GM12891 (cell line): ENCODE measurements at regions not wholly inside any gene's neighbourhood (a gene's known extent, or its start where the extent isn't known, plus 50 kb on each side); places are given as distances from the start of the nearest gene placed in this dataset.

Experiments used
- POLR2A ChIP-seq: IDR thresholded peaks from 2 replicates; pipeline ENCODE4 v1.6.1; 2011; ENCODE audit warnings: low read depth, low read length, control low read depth
- POLR2AphosphoS5 ChIP-seq: IDR thresholded peaks from 2 replicates; pipeline ENCODE4 v1.6.1; 2011; ENCODE audit warnings: low read depth, low read length, control low read depth
- SPI1 ChIP-seq: IDR thresholded peaks from 2 replicates; pipeline ENCODE4 v1.6.1; 2011; ENCODE audit warnings: low read depth, low read length, control low read depth
- TAF1 ChIP-seq: IDR thresholded peaks from 2 replicates; pipeline ENCODE4 v1.6.1; 2011; ENCODE audit warnings: low read depth, low read length, control low read depth

- TF ChIP-seq POLR2A (no peak), POLR2AphosphoS5 (no peak), SPI1 (no peak), TAF1 (no peak)
Observed at GRCh38 chr6:137700751-137701477, 166.1 kb upstream of the TNFAIP3 start.
